HG03442 (cell line): ENCODE measurements at regions not wholly inside any gene's neighbourhood (a gene's known extent, or its start where the extent isn't known, plus 50 kb on each side); places are given as distances from the start of the nearest gene placed in this dataset.
"Not testable (repeated sequence)": the region's sequence is repeated elsewhere in the genome, so short reads cannot be mapped to it uniquely, and the experiment has no call there.

Experiments used
- ATAC-seq: cut with Tn5 transposase; IDR thresholded peaks from one replicate; pipeline ENCODE4 v1.9.1; 2021; ENCODE audit warnings: mild to moderate bottlenecking, moderate library complexity; ENCODE audit not compliant: unreplicated experiment

DNA sequence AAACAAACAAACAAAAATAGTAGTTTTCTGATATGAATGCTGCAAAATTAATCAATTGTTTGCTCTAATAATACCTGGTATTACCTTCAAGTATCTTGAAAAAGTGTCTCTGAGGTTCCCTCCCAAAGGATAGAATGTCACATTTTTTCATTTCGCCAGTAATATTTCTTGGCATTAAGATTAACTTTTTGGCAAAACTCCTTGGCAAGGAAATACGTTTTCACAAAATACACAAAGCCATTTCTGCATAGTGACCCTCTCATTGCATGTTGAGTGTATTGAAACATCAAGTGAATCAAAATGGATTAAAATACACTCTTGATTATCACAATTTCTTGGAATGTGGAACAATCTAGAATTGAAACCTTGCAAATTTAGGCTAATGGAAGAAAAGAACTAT, 230.5 kb downstream of the ATPSCKMT start:
- ATAC-seq = no peak

DNA sequence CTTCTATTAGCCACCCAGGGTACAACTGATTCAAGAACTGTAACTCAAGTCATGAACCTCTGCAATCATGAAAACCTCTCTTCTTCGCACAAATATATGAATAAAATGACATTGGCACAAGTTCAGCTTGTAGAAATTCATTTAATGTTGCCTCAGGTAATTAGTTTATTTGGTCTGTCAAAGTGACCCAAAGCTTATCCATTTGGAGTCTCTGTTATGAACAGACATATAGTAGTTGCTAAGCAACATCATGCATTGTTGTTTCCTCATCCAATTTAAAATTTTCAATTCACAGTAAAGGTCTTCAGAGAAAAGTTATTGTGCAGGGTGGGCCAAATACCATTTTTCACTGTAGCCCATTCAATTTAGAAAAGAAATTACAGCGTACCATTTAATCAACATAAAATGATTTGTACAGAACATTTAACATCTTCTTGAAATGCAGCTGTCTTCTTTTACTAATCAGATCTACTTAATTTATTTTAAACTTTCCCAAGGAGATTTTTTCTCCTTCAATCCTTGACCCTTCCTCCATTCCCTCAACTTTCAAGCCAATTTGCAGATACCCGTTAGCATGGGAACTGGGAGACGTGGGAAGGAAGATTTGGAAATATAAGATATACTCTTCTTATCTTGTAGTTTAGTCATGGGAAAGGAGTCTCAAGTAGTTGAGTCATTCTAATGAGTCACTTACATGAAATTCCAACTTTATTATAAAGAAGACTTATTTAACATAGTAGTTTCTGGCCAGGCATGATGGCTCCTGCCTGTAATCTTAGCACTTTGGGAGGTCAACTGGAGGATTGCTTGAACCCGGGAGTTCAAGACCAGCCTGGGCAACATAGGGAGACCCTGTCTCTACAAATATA, 231.3 kb downstream of the ATPSCKMT start:
- no peak for ATAC-seq

DNA sequence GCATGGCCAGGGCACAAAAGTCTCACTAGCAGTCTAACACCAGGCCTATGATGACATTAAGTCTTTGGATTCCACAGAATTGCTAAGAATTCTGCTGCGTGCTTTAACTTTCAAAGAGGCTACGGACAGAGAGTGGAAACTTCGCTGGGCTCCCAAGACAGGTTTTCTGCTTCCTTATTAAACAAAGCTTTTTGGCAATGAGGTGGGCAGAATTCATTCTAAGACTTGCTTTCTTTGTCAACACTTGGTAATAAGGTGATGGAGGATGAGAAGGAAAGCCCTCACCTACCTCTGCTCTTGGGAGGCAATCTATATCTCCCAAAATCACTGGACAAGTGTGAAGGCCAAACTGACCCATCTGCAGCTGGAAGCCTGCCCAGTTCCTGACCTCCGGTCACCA, 231.9 kb downstream of the ATPSCKMT start:
- ATAC-seq = no peak

DNA sequence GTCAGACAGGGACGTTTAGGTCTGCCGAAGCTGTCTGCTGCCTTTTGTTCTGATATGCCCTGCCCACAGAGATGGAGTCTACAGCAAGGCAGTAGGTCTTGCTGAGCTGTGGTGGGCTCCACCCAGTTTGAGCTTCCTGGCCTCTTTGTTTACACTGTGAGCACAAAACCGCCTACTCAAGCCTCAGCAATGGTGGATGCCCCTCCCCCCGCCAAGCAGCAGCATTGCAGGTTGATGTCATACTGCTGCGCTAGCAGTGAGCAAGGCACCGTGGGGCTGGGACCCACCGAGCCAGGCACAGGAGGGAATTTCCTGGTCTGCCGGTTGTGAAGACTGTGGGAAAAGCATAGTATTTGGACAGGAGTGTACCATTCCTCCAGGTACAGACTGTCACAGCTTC, 233.1 kb downstream of the ATPSCKMT start:
- not testable (repeated sequence) for ATAC-seq

DNA sequence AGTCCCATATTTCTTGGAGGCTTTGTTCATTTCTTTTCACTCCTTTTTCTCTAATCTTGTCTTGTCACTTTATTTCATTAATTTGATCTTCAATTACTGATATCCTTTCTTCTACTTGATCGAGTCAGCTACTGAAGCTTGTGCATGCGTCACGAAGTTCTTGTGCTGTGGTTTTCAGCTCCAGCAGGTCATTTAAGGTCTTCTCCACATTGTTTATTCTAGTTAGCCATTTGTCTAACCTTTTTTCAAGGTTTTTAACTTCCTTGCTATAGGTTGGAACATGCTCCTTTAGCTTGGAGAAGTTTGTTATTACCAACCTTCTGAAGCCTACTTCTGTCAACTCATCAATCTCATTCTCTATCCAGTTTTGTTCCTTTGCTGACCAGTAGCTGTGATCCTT, 234.0 kb downstream of the ATPSCKMT start:
- ATAC-seq = not testable (repeated sequence)

DNA sequence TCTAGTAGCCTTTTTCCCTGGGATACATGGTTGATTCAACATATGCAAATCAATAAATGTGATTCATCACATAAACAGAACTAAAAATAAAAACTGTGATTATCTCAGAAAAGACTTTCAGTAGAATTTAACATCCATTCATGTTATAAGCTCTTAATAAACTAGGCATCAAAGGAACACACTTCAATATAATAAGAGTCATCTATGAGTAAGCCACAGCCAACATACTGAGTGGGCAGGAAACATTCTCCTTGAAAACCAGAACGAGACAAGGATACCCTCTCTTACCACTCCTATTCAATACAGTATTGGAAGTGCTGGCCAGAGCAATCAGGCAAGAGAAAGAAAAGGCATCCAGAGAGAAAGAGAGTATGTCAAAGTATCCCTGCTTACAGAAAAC, 239.9 kb downstream of the ATPSCKMT start:
- no peak for ATAC-seq

DNA sequence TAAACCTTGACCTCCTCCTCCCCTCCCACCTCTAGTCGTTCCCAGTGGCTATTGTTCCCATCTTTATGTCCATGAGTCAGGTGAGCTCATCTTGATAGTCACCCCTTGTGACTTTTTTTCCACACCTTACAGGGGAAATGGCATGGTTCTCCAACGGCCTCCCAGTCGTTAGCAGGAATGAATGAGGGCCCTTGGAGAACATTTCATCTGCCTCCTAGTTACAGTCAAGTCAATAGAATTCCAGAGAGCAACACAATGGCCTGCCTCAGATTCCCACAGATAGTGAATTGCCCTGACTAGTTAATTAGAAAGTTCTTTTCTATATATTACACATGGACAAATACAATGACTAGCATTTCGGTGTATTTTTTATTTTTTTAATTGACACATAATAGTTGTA, 262.6 kb downstream of the ATPSCKMT start:
- no peak for ATAC-seq

DNA sequence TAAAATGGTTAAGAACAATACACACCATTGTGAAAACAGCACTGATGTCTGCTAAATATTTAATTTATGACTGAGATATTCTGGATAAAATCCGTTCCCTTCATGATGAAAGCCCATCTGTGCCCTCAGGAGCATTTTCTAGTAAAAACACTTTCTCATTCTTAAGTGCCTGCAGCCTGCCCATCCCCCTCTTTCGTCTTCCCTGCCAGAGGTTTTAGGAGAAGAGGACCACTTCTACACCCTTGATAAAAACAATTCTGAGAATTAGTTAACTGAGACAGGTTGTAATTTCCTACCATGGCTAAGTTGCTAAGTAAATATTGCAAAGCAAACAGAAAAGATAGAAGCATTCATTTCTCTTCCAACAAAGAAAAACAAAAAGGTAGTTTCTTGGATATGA, 272.6 kb downstream of the ATPSCKMT start:
- no peak for ATAC-seq

DNA sequence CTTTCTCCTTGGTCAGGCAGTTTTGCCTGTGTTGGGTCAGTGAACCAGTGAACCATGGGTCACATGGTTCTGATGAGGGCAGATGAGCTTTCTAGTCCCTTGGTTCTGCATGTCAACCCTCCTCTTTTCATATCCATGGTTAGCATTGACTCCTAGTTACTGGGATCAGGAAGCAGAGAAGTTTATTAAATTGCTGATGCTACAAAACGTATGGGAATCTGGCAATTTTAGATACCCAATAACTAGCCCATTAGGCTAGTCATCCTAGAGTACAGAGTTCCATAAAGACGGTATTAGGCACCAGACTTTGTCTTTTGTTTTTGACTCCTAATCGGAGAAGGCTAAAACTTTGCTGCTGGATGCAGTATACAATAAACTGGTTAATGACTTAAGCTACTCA, 273.1 kb downstream of the ATPSCKMT start:
- ATAC-seq = no peak

DNA sequence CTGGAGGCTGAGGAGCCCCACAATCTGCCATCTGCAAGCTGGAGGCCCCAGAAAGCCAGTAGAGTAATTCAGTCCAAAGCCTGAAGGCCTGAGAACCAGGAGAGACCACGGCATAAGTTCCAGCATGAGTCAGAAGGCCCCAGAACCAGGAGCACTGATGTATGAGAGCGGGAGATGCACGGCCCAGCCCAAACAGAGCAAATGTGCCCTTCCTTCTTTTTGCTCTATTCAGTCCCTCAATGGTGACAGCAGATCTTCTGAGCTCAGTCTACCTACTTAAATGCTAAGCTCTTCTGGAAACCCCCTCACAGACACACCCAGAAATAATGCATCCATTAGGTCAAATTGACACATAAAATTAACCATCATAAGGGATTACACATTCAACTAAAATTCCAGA, 277.6 kb downstream of the ATPSCKMT start:
- no peak for ATAC-seq

DNA sequence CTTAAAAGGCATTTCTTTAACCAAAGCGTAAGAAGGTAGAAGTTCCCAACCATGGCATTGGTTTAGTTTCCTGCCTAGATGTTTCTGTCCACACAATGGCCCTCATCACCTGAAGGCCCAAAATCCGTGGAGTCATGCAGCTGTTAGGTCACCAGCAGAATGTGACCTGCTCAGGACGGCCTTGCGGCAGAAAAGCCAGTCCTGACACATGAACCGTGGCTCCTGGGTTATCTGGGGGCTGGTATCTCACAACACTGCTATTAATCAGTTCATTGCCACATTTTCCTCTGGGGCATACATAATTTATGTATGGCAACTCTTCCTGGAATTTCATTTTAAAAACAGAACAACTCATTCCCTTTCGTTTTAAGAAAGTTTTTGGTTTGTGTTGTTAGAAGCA, 278.4 kb downstream of the ATPSCKMT start:
- ATAC-seq = no peak

DNA sequence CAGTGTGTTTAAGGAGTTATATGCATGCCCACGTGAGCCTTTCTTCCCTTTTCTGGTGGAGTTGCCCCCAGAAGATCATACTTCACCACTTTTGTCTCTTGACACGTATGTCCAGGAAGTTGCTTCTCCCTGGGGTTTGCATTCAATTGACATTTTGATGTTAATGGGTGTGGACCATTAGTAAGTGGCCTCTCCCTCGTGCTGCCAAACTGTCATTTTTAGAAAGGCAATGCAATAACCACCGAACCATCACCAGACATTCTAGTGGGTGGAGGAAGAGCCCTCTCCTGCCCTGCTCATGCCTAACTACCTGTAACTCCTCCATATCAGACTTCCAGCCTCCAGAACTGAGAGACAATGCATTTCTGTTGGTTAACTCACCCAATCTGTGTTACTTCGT, 290.8 kb downstream of the ATPSCKMT start:
- no peak for ATAC-seq

DNA sequence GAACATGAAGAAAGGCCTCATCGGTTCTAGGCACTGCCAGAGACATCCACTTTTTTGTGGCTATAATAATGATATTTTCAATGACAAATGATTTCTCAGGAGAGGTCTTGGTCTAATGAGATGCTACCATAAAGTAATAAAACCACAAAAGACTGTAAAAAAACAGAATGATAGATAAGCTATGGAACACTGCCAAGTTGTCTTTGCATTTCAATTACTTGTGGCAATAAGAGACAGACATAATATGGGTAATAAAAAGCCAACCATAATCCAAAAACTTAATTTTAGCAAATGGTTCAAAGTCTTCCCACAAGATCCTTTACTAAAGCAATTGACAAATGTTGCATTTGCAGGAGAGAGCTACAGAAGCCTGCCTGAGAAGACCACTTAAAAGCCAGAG, 292.5 kb downstream of the ATPSCKMT start:
- no peak for ATAC-seq

DNA sequence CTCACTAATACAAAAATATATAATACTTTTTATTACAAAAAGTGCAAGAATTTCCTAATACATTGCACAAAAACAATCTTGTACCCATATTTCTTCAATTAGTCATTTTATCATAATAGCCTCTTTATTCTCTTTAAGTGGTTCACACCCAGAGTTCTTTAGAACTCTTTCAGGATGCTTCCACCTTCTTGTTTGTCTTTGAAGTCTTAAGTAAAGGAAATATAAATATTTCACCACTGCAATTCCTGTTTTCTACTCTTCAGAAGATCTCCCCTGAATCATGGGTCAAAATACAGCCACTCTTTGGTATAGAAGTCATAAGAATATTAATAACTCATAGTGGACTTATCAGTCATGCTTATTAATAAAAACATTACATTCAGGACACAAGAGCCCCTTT, 293.0 kb downstream of the ATPSCKMT start:
- no peak for ATAC-seq

DNA sequence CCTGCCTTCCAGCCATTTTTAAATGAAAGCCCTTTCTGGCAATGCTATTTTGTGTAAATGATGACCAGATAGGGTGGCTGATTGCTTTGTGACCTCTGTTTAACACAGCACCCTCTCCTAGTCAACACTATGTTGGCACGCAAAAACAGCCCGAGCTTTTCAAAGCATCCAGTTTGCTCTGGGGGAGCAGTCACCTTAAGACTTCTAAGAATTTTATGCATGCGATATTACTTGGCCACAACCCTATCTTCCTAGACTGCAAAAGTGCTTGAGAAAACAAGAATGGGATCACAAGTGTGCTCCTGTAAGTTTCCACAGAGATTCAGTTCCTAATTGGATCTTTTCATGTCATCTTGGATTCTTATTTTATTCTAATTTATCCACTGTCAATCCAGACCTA, 294.1 kb downstream of the ATPSCKMT start:
- no peak for ATAC-seq

DNA sequence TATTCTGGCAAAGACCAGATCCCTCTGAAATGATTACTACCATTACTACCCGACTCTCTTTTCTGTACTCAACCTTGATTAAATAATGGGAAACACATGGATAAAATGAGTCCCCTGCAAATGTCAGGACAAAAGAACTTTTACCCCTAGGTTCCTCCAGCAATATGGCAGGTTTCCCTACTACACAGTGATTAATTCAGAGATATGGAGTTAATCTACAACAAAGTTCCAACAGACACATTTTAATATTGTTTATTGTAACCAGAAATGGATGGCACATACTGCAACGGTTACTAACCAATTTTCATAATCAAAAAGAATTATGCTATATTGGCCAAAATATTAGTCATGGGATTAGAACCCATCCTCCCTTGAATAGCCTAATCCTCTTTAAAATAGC, 294.8 kb downstream of the ATPSCKMT start:
- no peak for ATAC-seq

DNA sequence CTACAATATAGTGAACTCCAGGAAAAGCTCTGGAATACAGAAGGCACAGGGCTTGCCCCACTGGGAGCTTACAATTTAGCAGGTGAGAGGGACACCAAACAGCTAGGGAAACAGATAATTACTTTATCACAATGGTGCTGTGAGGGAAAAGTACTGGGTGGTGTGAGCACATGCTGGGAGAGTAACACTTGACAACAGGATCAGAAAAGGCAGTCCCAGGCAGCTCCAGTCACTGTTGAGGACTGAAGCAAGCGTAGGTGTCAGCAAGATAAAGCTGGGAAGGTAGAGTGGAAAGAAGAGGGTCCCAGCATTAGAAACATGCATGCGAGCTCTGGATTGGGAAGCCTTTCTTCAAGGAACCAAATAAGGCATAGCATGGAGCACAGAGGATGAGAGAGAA, 296.0 kb downstream of the ATPSCKMT start:
- ATAC-seq = no peak

DNA sequence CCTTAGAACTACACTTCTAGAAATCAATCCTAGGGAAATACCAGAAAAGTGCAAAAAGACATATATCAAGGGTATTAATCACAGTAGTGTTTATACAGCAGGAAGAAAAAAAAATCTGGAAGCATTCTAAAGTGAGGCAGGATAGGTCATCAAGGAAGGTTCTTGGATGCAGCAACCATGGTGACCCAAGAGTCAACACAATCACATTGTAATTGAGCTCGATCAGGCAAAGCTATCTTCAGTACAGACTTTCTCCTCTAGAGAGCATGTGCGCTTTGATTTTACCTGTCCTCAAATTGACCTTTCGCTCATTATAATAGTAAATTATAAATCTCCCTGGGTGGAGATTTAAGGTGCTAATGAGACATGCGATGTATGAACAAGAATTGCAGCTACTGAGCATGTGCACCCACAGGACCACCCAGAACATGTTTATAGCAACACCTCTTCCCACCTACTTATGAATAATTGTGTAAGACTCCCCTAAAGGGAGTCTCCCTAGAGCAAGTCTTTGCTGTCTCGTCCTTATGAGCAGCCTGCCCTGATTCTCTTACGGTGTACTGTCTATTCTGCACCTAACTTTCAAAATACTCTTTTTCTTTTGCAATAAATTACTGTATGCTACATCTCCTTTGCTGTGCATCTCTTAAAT, 297.7 kb downstream of the ATPSCKMT start:
- ATAC-seq = peak; percentile 33

DNA sequence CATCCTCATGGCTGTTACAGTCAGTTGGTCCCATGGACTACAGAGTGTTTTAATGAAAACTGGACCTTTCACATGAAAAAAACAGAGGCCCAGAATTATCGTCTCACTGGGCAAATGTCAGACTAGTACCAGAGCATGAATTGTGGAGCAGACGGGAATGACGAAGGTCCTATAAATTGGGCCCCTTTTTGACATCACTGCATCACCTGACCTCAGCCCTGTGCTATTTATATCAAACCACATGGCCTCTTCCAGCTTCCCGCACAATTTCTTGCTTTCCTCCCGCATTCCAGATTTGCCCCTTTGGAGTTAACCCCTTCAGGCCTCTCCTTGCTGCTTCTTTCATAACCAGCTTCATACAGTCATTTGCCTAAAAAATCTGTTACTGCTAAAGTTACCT, 301.7 kb downstream of the ATPSCKMT start:
- ATAC-seq = no peak

DNA sequence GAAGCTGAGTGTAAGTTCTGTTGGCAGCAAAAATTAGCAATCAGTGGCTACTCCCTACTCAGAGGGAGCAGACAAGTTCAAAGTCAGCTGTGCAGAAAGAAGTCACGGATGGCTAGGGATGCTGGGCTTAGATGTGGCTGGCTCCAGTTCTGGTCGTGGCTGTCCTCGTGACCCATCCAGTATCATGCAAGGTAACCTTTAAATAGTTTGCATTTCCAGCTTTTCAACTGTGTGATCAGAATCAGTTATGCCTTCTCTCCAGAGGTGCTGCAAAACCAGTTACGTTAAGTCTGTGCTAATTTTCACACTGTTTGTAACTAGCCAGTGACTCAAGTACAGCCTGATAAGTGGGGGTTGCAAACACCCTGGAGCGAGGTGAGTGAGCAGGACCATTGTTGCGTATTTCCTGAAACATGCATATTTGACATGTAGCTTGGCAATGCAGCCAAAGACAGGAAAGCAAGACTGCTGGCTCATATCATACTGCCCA, 302.4 kb downstream of the ATPSCKMT start:
- peak; percentile 45 for ATAC-seq

DNA sequence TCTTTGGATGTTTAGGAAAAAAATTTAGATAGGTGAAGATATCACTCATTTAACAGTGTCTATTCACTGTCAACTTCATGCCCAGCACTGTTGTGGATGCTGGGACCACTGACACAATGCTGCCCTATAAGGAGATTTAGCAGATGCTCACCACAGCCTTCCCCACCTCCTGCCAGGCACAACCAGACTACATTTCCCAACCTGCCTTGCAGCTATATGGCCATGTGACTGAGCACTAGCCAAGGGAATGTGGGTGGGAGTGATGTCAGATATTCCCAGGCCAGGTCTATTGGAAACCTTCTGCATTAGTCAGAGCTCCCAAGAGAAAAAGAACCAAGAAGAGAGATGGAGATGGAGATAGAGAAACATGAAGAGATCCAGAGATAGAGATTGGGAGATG, 302.6 kb upstream of the TAS2R1 start:
- no peak for ATAC-seq

DNA sequence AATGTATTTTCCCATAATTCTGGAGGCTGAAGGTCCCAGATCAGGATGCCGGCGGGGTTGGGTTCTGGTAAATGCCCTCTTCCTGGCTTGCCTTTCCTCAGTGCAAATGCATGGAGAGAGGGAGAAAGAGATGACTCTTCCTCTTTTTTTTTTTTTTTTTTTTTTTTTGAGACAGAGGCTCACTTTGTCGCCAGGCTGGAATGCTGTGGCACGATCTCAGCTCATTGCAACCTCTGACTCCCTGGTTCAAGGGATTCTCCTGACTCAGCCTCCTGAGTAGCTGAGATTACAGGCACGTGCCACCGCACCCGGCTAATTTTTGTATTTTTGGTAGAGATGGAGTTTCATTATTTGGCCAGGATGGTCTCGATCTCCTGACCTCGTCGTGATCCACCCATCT, 300.0 kb upstream of the TAS2R1 start:
- ATAC-seq = no peak
